ENCODE measurements at regions not wholly inside any gene's neighbourhood (a gene's known extent, or its start where the extent isn't known, plus 50 kb on each side); places are given as distances from the start of the nearest gene placed in this dataset.

DNA sequence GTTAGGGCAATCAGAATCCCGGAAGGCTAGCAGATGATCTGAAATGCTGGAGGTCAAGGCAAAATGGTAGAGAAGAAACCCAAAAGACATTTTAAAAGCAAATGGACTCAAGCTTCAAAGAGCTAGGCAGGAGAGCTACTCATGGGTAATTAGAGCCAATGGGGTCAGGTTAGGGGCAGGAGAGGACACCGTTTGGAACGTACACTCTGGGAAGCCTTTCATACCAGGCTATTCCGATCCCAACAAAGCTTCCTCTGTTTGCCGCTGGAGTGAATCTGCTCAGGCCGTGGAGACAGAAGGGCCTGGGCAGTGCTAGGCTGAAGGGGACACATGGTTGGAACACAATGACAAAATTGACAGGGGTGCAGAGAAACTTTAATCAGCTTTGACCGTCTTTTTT, 346.6 kb downstream of the RPS6KC1 start:
- TF ChIP-seq CTCF (IDR thresholded peaks at IDR 0.05) (no peak), POLR2A (IDR thresholded peaks at IDR 0.05) (no peak)
